Breast epithelium (tissue), 4 donors: ENCODE measurements at regions not wholly inside any gene's neighbourhood (a gene's known extent, or its start where the extent isn't known, plus 50 kb on each side); places are given as distances from the start of the nearest gene placed in this dataset.

Source experiments
- DNase-seq, 2 donors: peaks; one replicate each; pipeline ENCODE4 v3.0.0-alpha.2; 2019; ENCODE audit warnings: low spot score in 2 of 2
- H3K27ac ChIP-seq, 2 donors: fragments of 200-600 bp; sonication (generic) in 1 of 2; one replicate each; pipeline ENCODE4 v1.5.1; 2016 to 2019; ENCODE audit warnings: mild to moderate bottlenecking in 1 of 2
- H3K27me3 ChIP-seq, 2 donors: fragments of 200-600 bp; sonication (generic) in 1 of 2; one replicate each; pipeline versions ENCODE4 v1.5.1 to v1.6.0; 2017 to 2019; ENCODE audit warnings: control low read depth in 1 of 2, mild to moderate bottlenecking in 1 of 2
- H3K36me3 ChIP-seq: fragments of 200-600 bp; one replicate; pipeline ENCODE4 v1.5.1; 2019
- H3K4me1 ChIP-seq, 2 donors: fragments of 200-600 bp; sonication (generic); one replicate each; pipeline ENCODE4 v1.5.1; 2016 to 2019; ENCODE audit warnings: control low read depth in 1 of 2
- H3K4me3 ChIP-seq, 3 donors: fragments of 200-600 bp; sonication (generic); 1 replicate in 2 of 3; 2 replicates in 1 of 3; pipeline ENCODE4 v1.5.1; 2016 to 2019; ENCODE audit warnings: mild to moderate bottlenecking in 3 of 3, moderate library complexity in 2 of 3
- H3K9me3 ChIP-seq, 2 donors: fragments of 200-600 bp; sonication (generic) in 1 of 2; one replicate each; pipeline ENCODE4 v1.5.1; 2016 to 2019; ENCODE audit warnings: control low read depth in 1 of 2
- POLR2A ChIP-seq: fragments of 450-650 bp; IDR thresholded peaks from one replicate; pipeline ENCODE4 v1.6.1; 2016; ENCODE audit warnings: antibody characterized with exemption, mild to moderate bottlenecking, moderate library complexity
- POLR2AphosphoS5 ChIP-seq, 3 donors: sonication (generic); formaldehyde crosslinking; IDR thresholded peaks; one replicate each; pipeline ENCODE4 v1.6.1; 2017; ENCODE audit warnings: antibody characterized with exemption in 3 of 3
- intact Hi-C: fragments of 100-400 bp; cut with DNase I; formaldehyde crosslinking; loops from one replicate; pipeline ENCODE4 v1.15.1; 2023; ENCODE audit warnings: low total_unique reads
- TF ChIP-seq, protein P1 (sequence below), 3 donors: fragments of 450-650 bp; IDR thresholded peaks; one replicate each; pipeline ENCODE4 v1.5.1; 2016 to 2017; ENCODE audit warnings: antibody characterized with exemption in 3 of 3, mild to moderate bottlenecking in 3 of 3, moderate library complexity in 3 of 3

DNA sequence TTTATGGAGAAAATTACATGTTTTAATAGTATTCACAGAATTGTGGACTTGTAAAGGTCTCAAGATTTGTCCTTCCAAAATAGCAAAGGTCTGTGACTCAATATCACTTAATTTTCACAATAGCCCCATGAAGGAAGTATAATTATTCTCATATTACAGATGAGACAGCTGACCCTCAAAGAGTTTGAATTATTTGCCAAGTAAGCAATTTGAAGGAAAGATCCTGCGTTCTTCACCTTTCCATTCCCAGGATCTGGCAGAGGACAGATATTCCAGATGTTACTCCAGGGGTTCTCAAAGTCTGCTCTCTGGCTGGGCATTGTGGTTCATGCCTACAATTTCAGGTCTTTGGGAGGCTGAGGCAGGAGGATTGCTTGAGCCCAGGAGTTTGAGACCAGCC lies 559.4 kb upstream of the AUTS2 start:
- intact Hi-C loops = no loop called here

DNA sequence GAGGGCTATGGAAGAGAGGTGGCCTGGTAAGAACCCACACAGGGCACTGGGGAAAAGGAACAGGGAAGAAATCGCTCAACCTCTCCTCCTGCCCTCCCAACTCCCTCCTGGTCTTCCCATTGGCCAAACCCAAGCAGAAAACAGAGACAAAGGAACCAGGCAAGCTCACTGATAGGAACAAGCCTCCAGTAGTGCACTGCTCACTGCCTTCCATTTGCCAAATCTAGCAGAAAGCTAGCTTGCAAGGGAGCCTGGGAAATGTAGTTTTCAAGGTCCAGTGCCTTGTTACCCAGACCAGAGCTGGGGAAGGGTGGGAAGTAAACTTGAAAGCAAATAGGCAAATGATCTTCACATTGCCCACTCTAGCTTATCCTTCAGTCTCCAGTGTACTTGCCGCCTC lies 556.1 kb upstream of the AUTS2 start:
- Histone ChIP-seq H3K9me3 (peaks cover 12 to 23% of the 10 kb centered on the region in 2 donors), H3K4me3 (no peak overlapping the region), H3K27me3 (no peaks in the 10 kb centered on the region), H3K27ac (no peak overlapping the region), H3K36me3 (no peaks in the 10 kb centered on the region), H3K4me1 (no peaks in the 10 kb centered on the region)
- no peak for DNase-seq
- intact Hi-C loops = no loop called here
- TF ChIP-seq, protein P1, sequence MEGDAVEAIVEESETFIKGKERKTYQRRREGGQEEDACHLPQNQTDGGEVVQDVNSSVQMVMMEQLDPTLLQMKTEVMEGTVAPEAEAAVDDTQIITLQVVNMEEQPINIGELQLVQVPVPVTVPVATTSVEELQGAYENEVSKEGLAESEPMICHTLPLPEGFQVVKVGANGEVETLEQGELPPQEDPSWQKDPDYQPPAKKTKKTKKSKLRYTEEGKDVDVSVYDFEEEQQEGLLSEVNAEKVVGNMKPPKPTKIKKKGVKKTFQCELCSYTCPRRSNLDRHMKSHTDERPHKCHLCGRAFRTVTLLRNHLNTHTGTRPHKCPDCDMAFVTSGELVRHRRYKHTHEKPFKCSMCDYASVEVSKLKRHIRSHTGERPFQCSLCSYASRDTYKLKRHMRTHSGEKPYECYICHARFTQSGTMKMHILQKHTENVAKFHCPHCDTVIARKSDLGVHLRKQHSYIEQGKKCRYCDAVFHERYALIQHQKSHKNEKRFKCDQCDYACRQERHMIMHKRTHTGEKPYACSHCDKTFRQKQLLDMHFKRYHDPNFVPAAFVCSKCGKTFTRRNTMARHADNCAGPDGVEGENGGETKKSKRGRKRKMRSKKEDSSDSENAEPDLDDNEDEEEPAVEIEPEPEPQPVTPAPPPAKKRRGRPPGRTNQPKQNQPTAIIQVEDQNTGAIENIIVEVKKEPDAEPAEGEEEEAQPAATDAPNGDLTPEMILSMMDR (IDR thresholded peaks at IDR 0.05) = no peak
- TF ChIP-seq POLR2AphosphoS5 (IDR thresholded peaks at IDR 0.05) = no peak
- TF ChIP-seq POLR2A = no peak

More for the DNA sequence above, 559.4 kb upstream of the AUTS2 start:
- Histone ChIP-seq H3K27me3 (no peaks in the 10 kb centered on the region), H3K4me1 (no peaks in the 10 kb centered on the region), H3K9me3 (peaks cover 9 to 17% of the 10 kb centered on the region in 2 donors), H3K36me3 (no peaks in the 10 kb centered on the region), H3K4me3 (no peak overlapping the region), H3K27ac (no peak overlapping the region)
- TF ChIP-seq, protein P1 (IDR thresholded peaks at IDR 0.05) = no peak
- TF ChIP-seq POLR2A (no peak), POLR2AphosphoS5 (IDR thresholded peaks at IDR 0.05) (no peak)
- DNase-seq = no peak

DNA sequence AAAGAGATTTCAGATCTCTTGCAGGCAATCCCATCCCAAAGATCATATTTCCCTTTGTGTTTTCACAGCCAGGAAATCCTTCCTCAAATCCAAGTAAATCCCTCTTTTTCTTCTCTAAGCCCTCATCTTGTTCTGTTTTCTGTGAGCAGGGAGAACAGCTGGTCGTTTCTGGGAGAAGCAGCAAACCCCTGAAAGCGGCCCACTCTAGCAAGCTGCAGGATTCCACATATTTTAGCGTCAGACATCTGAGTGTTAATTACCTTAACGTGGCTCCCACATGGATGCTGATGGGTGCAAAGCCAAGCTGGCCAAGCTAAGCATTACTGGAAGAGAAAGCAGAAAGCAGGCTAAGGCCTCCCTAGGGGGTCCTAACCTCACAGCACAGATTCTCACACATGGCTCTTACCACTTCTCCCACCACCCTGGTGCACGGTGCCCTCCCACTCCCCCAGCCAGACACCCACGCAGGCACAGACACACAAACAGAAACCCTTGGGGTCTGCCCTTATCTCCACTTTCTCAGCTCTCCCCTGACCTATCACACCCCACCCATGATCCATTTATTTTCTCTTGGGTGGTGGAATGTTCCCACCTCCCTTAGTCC lies 551.0 kb upstream of the AUTS2 start:
- Histone ChIP-seq H3K27ac (no peak overlapping the region), H3K9me3 (peaks cover 8 to 28% of the 10 kb centered on the region in 2 donors), H3K27me3 (no peaks in the 10 kb centered on the region), H3K36me3 (no peaks in the 10 kb centered on the region), H3K4me1 (no peaks in the 10 kb centered on the region), H3K4me3 (no peak overlapping the region)
- no peak for DNase-seq
- TF ChIP-seq POLR2A = no peak
- TF ChIP-seq, protein P1 (IDR thresholded peaks at IDR 0.05) = no peak
- no peak for TF ChIP-seq POLR2AphosphoS5 (IDR thresholded peaks at IDR 0.05)
- intact Hi-C loops = no loop called here

DNA sequence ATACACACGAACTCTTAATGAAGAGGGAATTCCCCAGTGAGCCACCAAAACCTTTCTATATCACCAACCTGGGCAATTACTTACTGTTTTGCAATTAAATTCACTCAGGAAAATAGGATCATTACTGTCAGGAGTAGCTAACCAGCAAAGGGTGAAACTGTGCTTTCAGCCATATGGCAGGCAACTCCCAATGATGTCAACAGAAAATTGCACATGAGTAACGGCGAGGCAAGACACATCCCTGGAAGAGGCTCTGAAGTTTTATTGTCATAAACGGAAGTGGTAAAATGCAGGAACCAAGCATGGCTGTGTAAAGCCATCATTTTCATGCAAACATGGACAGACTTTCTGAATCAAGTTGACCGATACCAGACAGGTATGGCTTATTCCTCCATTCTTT lies 548.9 kb upstream of the AUTS2 start:
- H3K27me3 ChIP-seq = no peaks in the 10 kb centered on the region
- H3K4me1 ChIP-seq = no peaks in the 10 kb centered on the region
- no peak for DNase-seq
- TF ChIP-seq POLR2AphosphoS5 (IDR thresholded peaks at IDR 0.05) (no peak), POLR2A (no peak)
- TF ChIP-seq, protein P1 (IDR thresholded peaks at IDR 0.05) = no peak
- intact Hi-C loops = no loop called here
- H3K9me3 ChIP-seq = peaks cover 0 to 9% of the 10 kb centered on the region in 2 donors
- H3K36me3 ChIP-seq = no peaks in the 10 kb centered on the region
- H3K27ac ChIP-seq = no peak overlapping the region
- H3K4me3 ChIP-seq = no peak overlapping the region

DNA sequence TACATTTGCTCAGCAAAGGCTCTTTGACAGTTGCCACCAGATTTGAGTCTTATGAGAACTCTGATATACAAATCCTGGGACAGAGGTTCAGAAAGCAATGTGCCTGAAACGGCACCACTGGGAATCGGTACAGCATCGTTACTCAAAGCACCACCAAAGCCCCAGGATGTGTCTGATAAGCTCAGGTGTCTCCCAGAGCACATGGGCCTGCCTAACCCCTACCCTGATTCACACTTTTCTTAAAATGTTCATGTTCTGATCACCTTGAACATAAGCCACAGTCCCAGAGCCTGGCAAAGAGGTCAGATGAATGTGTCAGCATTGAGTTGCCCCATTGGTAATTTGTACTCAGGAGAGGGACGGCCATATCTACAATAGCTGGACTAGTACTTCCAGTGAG lies 545.8 kb upstream of the AUTS2 start:
- Histone ChIP-seq H3K4me3 (no peak overlapping the region), H3K4me1 (no peaks in the 10 kb centered on the region), H3K9me3 (peaks cover 0 to 18% of the 10 kb centered on the region in 2 donors), H3K27me3 (no peaks in the 10 kb centered on the region), H3K36me3 (no peaks in the 10 kb centered on the region), H3K27ac (no peak overlapping the region)
- no peak for DNase-seq
- intact Hi-C loops = no loop called here
- TF ChIP-seq POLR2A (no peak), POLR2AphosphoS5 (IDR thresholded peaks at IDR 0.05) (no peak)
- TF ChIP-seq, protein P1 (IDR thresholded peaks at IDR 0.05) = no peak
